ENCODE measurements at regions not wholly inside any gene's neighbourhood (a gene's known extent, or its start where the extent isn't known, plus 50 kb on each side); places are given as distances from the start of the nearest gene placed in this dataset.

DNA sequence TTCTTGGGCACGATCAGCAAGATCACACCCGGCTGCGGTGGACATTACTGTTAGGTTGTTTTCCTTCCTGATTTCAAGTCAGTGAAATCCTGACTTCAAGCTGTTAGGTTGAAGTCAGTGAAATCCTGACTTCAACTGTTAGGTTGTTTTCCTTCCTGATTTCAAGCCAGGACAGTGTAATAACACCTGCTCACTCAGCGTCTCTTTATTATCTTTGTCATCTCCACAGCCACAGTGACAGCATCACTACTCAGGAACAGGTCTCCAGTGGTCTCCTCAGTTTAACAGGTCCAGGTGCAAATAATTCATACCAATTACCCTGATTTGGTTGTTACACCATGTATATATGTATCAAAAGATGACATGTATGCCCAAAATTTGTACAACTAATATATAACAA, 208.1 kb upstream of the REG3G start (continued):
- TF ChIP-seq ARID5B (CRISPR knock-in tag; IDR thresholded peaks at IDR 0.05) (no peak), ZFP91 (CRISPR knock-in tag; IDR thresholded peaks at IDR 0.05; ENCODE audit: borderline replicate concordance) (no peak), HIVEP1 (CRISPR knock-in tag; IDR thresholded peaks at IDR 0.05) (no peak), KLF16 (CRISPR knock-in tag; IDR thresholded peaks at IDR 0.05) (no peak), NR2C2 (CRISPR knock-in tag; IDR thresholded peaks at IDR 0.05; ENCODE audit: borderline replicate concordance) (no peak), ZNF44 (CRISPR knock-in tag; IDR thresholded peaks at IDR 0.05) (no peak)
- TF ChIP-seq, protein P1, sequence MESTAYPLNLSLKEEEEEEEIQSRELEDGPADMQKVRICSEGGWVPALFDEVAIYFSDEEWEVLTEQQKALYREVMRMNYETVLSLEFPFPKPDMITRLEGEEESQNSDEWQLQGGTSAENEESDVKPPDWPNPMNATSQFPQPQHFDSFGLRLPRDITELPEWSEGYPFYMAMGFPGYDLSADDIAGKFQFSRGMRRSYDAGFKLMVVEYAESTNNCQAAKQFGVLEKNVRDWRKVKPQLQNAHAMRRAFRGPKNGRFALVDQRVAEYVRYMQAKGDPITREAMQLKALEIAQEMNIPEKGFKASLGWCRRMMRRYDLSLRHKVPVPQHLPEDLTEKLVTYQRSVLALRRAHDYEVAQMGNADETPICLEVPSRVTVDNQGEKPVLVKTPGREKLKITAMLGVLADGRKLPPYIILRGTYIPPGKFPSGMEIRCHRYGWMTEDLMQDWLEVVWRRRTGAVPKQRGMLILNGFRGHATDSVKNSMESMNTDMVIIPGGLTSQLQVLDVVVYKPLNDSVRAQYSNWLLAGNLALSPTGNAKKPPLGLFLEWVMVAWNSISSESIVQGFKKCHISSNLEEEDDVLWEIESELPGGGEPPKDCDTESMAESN (CRISPR knock-in tag; conservative IDR thresholded peaks at IDR 0.05), result no peak

Data from HepG2 (cell line).